ENCODE measurements at regions not wholly inside any gene's neighbourhood (a gene's known extent, or its start where the extent isn't known, plus 50 kb on each side); places are given as distances from the start of the nearest gene placed in this dataset.

DNA sequence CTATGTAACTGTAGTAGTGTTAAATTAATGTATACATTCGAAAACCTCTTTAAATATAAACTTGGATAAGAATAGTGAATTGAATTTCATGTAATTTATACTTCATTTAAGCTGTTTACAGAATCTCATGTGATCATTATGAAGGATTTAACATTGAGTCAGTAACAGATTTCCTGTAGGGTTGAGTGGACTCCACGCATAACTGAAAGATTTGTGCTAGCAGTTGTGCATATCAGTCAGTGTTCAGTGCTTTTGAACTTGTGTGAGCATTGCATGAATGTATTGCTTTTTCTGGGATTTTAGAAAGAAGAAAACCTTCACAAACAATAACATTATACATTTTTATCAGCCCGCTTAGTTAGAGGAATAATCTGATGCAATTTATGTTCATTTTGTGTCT, 1435.3 kb downstream of the LRFN5 start:
- WGBS, 2 donors, result 69 to 82% methylated on average over 3 of the region's 3 CpGs
- Histone ChIP-seq H3K9me3 (no peaks in the 10 kb centered on the region), H3K4me1 (no peaks in the 10 kb centered on the region), H3K27me3 (no peaks in the 10 kb centered on the region), H3K4me3 (replicated peaks in 1 of 3) (no peak overlapping the region), H3K27ac (no peak overlapping the region), H3K36me3 (no peaks in the 10 kb centered on the region)
- TF ChIP-seq, protein P1, sequence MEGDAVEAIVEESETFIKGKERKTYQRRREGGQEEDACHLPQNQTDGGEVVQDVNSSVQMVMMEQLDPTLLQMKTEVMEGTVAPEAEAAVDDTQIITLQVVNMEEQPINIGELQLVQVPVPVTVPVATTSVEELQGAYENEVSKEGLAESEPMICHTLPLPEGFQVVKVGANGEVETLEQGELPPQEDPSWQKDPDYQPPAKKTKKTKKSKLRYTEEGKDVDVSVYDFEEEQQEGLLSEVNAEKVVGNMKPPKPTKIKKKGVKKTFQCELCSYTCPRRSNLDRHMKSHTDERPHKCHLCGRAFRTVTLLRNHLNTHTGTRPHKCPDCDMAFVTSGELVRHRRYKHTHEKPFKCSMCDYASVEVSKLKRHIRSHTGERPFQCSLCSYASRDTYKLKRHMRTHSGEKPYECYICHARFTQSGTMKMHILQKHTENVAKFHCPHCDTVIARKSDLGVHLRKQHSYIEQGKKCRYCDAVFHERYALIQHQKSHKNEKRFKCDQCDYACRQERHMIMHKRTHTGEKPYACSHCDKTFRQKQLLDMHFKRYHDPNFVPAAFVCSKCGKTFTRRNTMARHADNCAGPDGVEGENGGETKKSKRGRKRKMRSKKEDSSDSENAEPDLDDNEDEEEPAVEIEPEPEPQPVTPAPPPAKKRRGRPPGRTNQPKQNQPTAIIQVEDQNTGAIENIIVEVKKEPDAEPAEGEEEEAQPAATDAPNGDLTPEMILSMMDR (IDR thresholded peaks at IDR 0.05), result no peak
- no peak for TF ChIP-seq POLR2A (IDR thresholded peaks at IDR 0.05)
- no peak for DNase-seq
- intact Hi-C loops (cut with DNase I), result no loop called here

DNA sequence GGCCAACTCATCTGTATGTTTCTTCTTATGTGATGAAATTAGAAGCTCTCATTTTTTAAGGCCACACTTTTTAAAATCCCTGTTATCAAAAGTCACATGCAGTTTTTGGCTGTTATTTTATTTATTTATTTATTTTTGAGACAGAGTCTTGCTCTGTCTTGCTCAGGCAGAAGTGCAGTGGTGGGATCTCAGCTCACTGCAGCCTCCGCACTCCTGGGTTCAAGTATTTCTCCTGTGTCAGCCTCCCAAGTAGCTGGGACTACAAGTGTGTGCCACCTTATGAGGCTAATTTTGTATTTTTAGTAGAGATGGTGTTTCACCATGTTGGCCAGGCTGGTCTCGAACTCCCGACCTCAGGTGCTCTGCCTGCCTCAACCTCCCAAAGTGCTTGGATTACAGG, 1434.5 kb downstream of the LRFN5 start:
- DNase-seq, result no peak
- Histone ChIP-seq H3K27ac (no peak overlapping the region), H3K9me3 (no peaks in the 10 kb centered on the region), H3K27me3 (no peaks in the 10 kb centered on the region), H3K36me3 (no peaks in the 10 kb centered on the region), H3K4me3 (replicated peaks in 1 of 3) (no peak overlapping the region), H3K4me1 (no peaks in the 10 kb centered on the region)
- intact Hi-C loops (cut with DNase I), result no loop called here
- WGBS, 2 donors, result 93 to 94% methylated on average over 3 of the region's 3 CpGs
- TF ChIP-seq POLR2A (IDR thresholded peaks at IDR 0.05), result no peak
- TF ChIP-seq, protein P1 (IDR thresholded peaks at IDR 0.05), result no peak

DNA sequence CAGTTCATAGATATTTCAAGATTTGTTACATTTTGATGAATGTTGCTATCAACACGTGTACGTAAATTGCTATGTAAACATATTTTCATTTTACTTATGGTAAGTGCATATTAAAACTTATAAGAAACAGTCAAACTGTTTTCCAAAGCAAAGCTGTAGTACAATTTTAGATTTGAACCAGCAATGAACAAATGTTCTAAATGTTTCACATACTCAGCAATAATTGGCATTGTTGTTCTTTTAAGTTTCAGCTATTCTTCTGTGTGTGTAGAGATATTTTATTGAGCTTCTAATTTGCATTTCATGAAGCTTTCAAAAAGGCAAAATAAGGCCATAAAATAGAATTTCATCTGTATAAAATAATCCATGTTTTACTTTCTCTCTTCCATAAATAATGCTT, 1433.2 kb downstream of the LRFN5 start:
- intact Hi-C loops (cut with DNase I), result no loop called here
- WGBS, 2 donors, result 88 to 97% methylated on average over 2 of the region's 2 CpGs
- DNase-seq, result no peak
- Histone ChIP-seq H3K36me3 (no peaks in the 10 kb centered on the region), H3K4me3 (replicated peaks in 1 of 3) (no peak overlapping the region), H3K9me3 (no peaks in the 10 kb centered on the region), H3K4me1 (no peaks in the 10 kb centered on the region), H3K27me3 (no peaks in the 10 kb centered on the region), H3K27ac (no peak overlapping the region)
- no peak for TF ChIP-seq POLR2A (IDR thresholded peaks at IDR 0.05)
- TF ChIP-seq, protein P1 (IDR thresholded peaks at IDR 0.05), result no peak

DNA sequence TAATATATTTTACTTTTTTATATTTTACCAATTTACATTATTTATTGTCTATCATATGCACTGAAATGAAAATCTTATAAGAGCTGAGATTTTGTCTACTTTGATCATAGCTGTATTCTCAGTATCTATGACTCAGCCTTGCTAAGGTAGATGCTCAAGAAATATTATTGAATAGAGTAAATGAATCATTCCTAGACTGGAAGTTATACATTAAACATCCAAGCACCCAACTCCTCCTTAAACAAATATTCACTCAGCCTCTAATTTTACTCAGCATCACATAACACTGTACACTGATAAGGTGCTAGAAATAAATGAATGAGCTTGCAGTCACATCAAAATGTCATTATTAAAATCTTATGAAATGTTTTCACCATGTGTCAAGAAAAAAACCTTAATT, 1424.9 kb downstream of the LRFN5 start:
- no peak overlapping the region for H3K27ac ChIP-seq
- no peaks in the 10 kb centered on the region for H3K9me3 ChIP-seq
- H3K36me3 ChIP-seq, result no peaks in the 10 kb centered on the region
- intact Hi-C loops (cut with DNase I), result no loop called here
- no peak for DNase-seq
- H3K27me3 ChIP-seq, result no peaks in the 10 kb centered on the region
- H3K4me1 ChIP-seq, result no peaks in the 10 kb centered on the region
- no peak overlapping the region for H3K4me3 ChIP-seq (replicated peaks in 1 of 3)
- no peak for TF ChIP-seq POLR2A (IDR thresholded peaks at IDR 0.05)
- TF ChIP-seq, protein P1 (IDR thresholded peaks at IDR 0.05), result no peak

DNA sequence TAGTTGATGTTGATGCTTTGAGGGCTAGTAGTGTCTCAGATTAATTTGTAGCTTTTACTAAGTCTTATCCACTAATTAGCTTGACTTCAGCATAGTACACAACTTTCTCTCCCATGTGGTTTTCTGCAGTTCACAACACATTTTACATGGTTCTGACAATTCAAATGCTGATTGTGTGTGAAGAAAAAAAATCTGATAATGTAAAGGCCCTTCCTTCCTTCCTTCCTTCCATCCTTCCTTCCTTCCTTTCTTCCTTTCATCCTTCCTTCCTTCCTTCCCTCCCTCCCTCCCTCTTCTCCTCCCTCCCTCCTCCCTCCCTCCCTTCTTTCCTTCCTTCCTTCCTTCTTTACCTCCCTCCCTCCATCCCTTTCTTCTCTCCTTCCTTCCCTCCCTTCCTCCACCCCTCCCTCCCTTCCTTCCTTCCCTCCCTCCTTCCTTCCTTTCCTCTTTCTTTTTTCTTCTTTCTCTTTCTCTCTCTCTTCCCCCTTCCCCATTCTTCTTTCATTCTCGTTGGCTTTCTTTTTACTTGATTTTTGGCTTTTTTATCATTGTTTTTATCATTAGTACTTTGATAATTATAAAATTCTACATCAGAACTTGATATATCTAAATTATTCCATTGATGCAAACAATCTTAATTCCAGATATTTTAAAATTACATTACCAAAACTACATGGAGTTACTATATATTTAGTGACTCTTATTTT, 1415.6 kb downstream of the LRFN5 start:
- WGBS, 2 donors, result 69 to 86% methylated on average over 1 of the region's 1 CpG
- TF ChIP-seq, protein P1 (IDR thresholded peaks at IDR 0.05), result no peak
- no peak for TF ChIP-seq POLR2A (IDR thresholded peaks at IDR 0.05)
- no peak overlapping the region for H3K4me3 ChIP-seq (replicated peaks in 1 of 3)
- no peaks in the 10 kb centered on the region for H3K27me3 ChIP-seq
- intact Hi-C loops (cut with DNase I), result no loop called here
- no peaks in the 10 kb centered on the region for H3K9me3 ChIP-seq
- H3K4me1 ChIP-seq, result no peaks in the 10 kb centered on the region
- no peaks in the 10 kb centered on the region for H3K36me3 ChIP-seq
- no peak overlapping the region for H3K27ac ChIP-seq
- DNase-seq, result no peak

Measured in thyroid gland (tissue), 4 donors.